Epithelial cell of esophagus (primary cell): ENCODE measurements at regions not wholly inside any gene's neighbourhood (a gene's known extent, or its start where the extent isn't known, plus 50 kb on each side); places are given as distances from the start of the nearest gene placed in this dataset.
A peak's percentile ranks its signal among the peaks of the same experiment; 100 is the strongest.
"Not testable (repeated sequence)": the region's sequence is repeated elsewhere in the genome, so short reads cannot be mapped to it uniquely, and the experiment has no call there.

Experiments
- DNase-seq: peaks from one replicate; pipeline ENCODE4 v3.0.0; 2010; ENCODE audit warnings: low read depth
- H3K4me3 ChIP-seq: 2 replicates; pipeline ENCODE4 v1.5.1; 2011; ENCODE audit warnings: mild to moderate bottlenecking, low read length, control low read depth
- CTCF ChIP-seq: IDR thresholded peaks from 2 replicates; pipeline ENCODE4 v1.5.1; 2011; ENCODE audit warnings: low read depth, mild to moderate bottlenecking, low read length, control low read depth, inconsistent platforms; ENCODE audit not compliant: insufficient read depth; ENCODE audit errors: missing control alignments

- no peak for TF ChIP-seq CTCF
Measured at GRCh38 chr4:114417214-114417613, 181.4 kb upstream of the UGT8 start.

GRCh38 chr4:114420069-114420468 is 178.5 kb upstream of the UGT8 start:
- H3K4me3 ChIP-seq: no peak overlapping the region
- no peak for TF ChIP-seq CTCF
- DNase-seq: no peak

More at GRCh38 chr4:114417214-114417613, 181.4 kb upstream of the UGT8 start:
- peak; percentile 3 for DNase-seq
- H3K4me3 ChIP-seq: no peak overlapping the region

GRCh38 chr4:114423582-114423981 is 175.0 kb upstream of the UGT8 start:
- no peak overlapping the region for H3K4me3 ChIP-seq
- no peak for DNase-seq
- TF ChIP-seq CTCF: no peak

- no peak for DNase-seq
- no peak for TF ChIP-seq CTCF
- no peak overlapping the region for H3K4me3 ChIP-seq
Measured at GRCh38 chr4:114435116-114435515, 163.5 kb upstream of the UGT8 start.

GRCh38 chr4:114442856-114443255 is 155.8 kb upstream of the UGT8 start:
- DNase-seq: no peak
- TF ChIP-seq CTCF: no peak
- no peak overlapping the region for H3K4me3 ChIP-seq

GRCh38 chr4:114444211-114444610 is 154.4 kb upstream of the UGT8 start:
- no peak overlapping the region for H3K4me3 ChIP-seq
- no peak for TF ChIP-seq CTCF
- no peak for DNase-seq

GRCh38 chr4:114447963-114448516 is 150.6 kb upstream of the UGT8 start:
- not testable (repeated sequence) for DNase-seq, H3K4me3 ChIP-seq
